ENCODE measurements at regions not wholly inside any gene's neighbourhood (a gene's known extent, or its start where the extent isn't known, plus 50 kb on each side); places are given as distances from the start of the nearest gene placed in this dataset.
"Not testable (repeated sequence)": the region's sequence is repeated elsewhere in the genome, so short reads cannot be mapped to it uniquely, and the experiment has no call there.

DNA sequence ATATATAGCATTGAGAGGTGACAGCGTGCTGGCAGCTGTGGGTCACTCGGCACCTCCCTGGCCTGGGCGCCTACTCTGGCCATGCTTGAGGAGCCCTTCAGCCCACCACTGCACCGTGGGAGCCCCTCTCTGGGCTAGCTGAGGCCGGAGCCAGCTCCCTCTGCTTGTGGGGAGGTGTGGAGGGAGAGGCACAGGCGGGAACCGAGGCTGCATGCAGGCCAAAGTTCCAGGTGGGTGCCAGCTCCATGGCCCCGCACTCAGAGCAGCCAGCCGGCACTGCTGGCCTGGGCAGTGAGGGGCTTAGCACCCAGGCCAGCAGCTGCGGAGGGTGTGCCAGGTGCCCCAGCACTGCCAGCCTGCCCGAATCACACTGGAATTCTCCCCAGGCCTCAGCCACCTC is 299.9 kb upstream of the PABPC4L start:
- CTCF ChIA-PET; POLR2A ChIA-PET; DNase-seq; intact Hi-C loops (cut with micrococcal nuclease); H3K27ac Mint-ChIP-seq; H3K4me3 Mint-ChIP-seq; H3K9me3 Mint-ChIP-seq; H3K4me1 Mint-ChIP-seq (ENCODE audit: low read depth); H3K27me3 Mint-ChIP-seq; H3K36me3 Mint-ChIP-seq: not testable (repeated sequence)

DNA sequence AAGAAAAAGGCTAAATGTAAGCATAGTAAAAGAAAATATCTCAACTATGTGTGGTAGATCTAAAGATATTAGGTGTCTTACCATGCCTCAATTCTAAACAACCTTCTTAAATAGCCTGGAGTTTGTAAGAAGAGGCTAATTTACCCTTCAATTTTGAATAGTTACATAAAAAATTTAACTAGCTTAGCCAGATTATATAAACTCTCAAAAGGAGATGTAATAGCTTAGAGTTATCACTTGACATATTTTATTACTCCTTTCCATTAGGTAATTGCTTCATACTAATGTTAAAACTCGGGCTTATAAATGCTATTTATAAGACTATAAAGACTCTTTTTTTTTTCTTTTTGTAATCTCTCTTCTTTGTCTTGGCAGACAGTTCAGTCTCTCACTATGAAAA is 297.5 kb upstream of the PABPC4L start:
- H3K27me3 Mint-ChIP-seq, result no peaks in the 10 kb centered on the region
- intact Hi-C loops (cut with micrococcal nuclease), result no loop called here
- H3K9me3 Mint-ChIP-seq, result peaks cover 15% of the 10 kb centered on the region
- H3K27ac Mint-ChIP-seq, result no peak overlapping the region
- POLR2A ChIA-PET, result no interaction called here
- no peaks in the 10 kb centered on the region for H3K4me1 Mint-ChIP-seq (ENCODE audit: low read depth)
- H3K4me3 Mint-ChIP-seq, result no peak overlapping the region
- DNase-seq, result no peak
- CTCF ChIA-PET, result no interaction called here
- H3K36me3 Mint-ChIP-seq, result no peaks in the 10 kb centered on the region

DNA sequence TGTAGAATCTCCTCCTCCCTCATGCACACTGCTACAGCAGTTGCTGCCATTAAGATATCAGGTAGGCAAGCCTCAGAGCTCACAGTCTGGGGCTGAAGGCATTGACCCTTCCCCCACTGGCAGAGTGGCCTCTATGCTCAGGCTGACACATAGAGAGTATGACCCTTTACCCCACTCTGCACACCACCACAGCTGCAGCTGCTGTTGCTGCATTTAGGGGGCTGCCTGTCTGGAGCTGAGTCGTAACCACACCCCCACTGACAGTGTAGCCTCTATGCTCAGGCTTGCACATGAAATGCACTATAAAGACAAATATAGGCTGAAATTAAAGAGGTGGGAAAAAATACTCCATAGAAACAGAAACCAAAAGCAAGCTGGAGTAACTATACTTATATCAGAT is 289.3 kb upstream of the PABPC4L start:
- Mint-ChIP-seq H3K27ac (no peak overlapping the region), H3K4me3 (no peak overlapping the region), H3K27me3 (no peaks in the 10 kb centered on the region), H3K9me3 (peaks cover 16% of the 10 kb centered on the region), H3K4me1 (ENCODE audit: low read depth) (no peaks in the 10 kb centered on the region), H3K36me3 (no peaks in the 10 kb centered on the region)
- DNase-seq, result no peak
- ChIA-PET CTCF (no interaction called here), POLR2A (no interaction called here)
- intact Hi-C loops (cut with micrococcal nuclease), result no loop called here

DNA sequence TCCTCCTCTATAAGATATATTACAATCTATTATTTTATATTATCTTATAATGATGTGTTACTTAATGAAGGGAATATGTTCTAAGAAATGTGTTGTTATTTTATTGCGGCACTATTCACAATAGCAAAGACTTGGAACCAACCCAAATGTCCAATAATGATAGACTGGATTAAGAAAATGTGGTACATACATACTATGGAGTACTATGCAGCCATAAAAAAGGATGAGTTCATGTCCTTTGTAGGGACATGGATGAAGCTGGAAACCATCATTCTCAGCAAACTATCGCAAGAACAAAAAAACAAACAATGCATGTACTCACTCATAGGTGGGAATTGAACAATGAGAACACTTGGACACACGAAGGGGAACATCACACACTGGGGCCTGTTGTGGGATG is 281.9 kb upstream of the PABPC4L start:
- intact Hi-C loops (cut with micrococcal nuclease); DNase-seq; H3K36me3 Mint-ChIP-seq; H3K27ac Mint-ChIP-seq; H3K27me3 Mint-ChIP-seq; POLR2A ChIA-PET; CTCF ChIA-PET; H3K4me1 Mint-ChIP-seq (ENCODE audit: low read depth); H3K4me3 Mint-ChIP-seq: not testable (repeated sequence)
- H3K9me3 Mint-ChIP-seq, result peaks cover 19% of the 10 kb centered on the region

DNA sequence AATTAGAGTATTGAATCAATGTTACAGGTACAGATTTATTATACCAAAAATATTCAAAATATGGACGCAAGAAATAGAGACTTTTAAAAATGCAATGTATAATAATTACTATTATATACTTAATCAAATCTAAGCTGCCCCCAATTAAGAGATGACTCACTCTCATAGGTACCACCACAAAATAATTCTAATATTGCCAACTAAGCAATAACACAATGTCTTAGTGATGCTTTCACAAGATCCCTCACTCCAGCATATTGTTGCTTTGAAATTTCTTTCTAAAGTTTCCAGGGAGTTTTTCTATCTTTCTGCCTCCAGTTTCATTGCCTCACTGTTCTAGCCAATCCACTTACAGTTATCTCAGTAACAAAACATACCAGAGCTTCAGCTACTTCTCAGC is 270.0 kb upstream of the PABPC4L start:
- H3K36me3 Mint-ChIP-seq, result no peaks in the 10 kb centered on the region
- H3K4me1 Mint-ChIP-seq (ENCODE audit: low read depth), result no peaks in the 10 kb centered on the region
- H3K9me3 Mint-ChIP-seq, result peaks cover 13% of the 10 kb centered on the region
- no peak overlapping the region for H3K4me3 Mint-ChIP-seq
- H3K27me3 Mint-ChIP-seq, result no peaks in the 10 kb centered on the region
- DNase-seq, result no peak
- ChIA-PET POLR2A (interaction anchor here (0.6 kb wide), 1 partner anchor 91 kb away, joined by 3 read pairs; no protein-coding TSS in a partner anchor), CTCF (no interaction called here)
- intact Hi-C loops (cut with micrococcal nuclease), result no loop called here
- H3K27ac Mint-ChIP-seq, result no peak overlapping the region

DNA sequence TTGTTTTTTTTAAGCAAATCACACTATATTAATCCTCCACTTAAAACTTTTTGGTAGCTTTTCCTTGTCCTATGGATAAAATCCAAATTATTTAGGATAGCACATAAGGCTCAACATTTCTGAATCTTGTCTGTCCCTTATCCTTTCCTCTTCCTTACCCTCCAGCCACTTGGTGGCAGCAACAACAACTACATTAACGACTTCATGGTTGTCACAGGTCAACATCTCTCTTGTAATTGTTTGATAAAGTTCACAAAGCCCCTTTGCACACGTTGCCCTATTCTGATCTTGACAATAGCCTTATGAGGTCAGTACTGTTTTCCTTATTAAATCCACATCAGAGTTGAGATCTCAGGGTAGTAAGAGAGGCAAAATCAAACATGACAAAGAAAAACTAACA is 269.0 kb upstream of the PABPC4L start:
- Mint-ChIP-seq H3K27ac (no peak overlapping the region), H3K27me3 (no peaks in the 10 kb centered on the region)

DNA sequence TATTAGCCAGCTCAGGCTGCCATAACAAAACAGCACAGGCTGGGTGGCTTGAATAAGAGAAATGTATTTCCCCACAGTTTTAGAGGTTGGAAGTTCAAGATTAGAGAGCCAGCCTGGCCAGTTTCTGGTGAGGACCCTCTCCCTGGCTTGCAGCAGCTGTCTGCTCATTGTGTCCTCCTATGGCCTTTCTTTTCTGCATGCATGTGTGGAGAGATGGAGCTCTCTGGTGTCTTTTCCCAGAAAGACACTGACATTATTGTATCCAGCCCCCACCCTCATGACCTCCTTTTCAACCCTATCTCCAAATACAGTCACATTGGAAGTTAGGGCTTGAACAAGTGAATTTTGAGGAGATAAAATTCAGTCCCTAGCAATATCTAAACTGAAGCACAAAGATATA is 263.8 kb upstream of the PABPC4L start:
- Mint-ChIP-seq H3K9me3 (no peaks in the 10 kb centered on the region), H3K27ac (no peak overlapping the region), H3K4me3 (no peak overlapping the region), H3K4me1 (ENCODE audit: low read depth) (no peaks in the 10 kb centered on the region), H3K27me3 (no peaks in the 10 kb centered on the region), H3K36me3 (no peaks in the 10 kb centered on the region)
- ChIA-PET CTCF (no interaction called here), POLR2A (no interaction called here)
- DNase-seq, result no peak
- intact Hi-C loops (cut with micrococcal nuclease), result no loop called here

More for the DNA sequence above, 269.0 kb upstream of the PABPC4L start:
- H3K4me3 Mint-ChIP-seq, result no peak overlapping the region
- H3K9me3 Mint-ChIP-seq, result peaks cover 13% of the 10 kb centered on the region
- ChIA-PET POLR2A (no interaction called here), CTCF (no interaction called here)
- H3K36me3 Mint-ChIP-seq, result no peaks in the 10 kb centered on the region
- no peak for DNase-seq
- H3K4me1 Mint-ChIP-seq (ENCODE audit: low read depth), result no peaks in the 10 kb centered on the region
- intact Hi-C loops (cut with micrococcal nuclease), result no loop called here

DNA sequence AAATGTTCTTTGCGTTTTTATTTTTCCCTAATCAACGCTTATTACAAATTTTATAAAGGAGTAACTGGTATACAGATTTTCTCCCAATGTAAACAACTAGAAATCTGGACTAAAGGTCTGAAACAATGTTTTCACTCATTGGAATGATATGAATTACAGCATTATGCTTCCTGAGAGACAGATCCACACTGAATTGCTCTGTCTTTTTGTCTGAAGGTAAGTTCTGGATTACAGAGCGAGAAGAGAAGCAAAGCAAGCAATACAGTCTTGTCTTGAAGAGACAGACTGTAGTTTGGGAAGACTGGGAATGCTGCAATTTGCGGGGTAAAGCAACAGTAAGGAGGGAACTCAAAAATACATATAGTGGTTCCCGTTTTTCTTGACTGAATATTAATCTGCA is 262.2 kb upstream of the PABPC4L start:
- intact Hi-C loops (cut with micrococcal nuclease), result no loop called here
- no peaks in the 10 kb centered on the region for H3K36me3 Mint-ChIP-seq
- no peaks in the 10 kb centered on the region for H3K4me1 Mint-ChIP-seq (ENCODE audit: low read depth)
- peaks cover 9% of the 10 kb centered on the region for H3K9me3 Mint-ChIP-seq
- CTCF ChIA-PET, result no interaction called here
- H3K27me3 Mint-ChIP-seq, result no peaks in the 10 kb centered on the region
- no peak for DNase-seq
- POLR2A ChIA-PET, result no interaction called here
- no peak overlapping the region for H3K4me3 Mint-ChIP-seq
- H3K27ac Mint-ChIP-seq, result no peak overlapping the region

DNA sequence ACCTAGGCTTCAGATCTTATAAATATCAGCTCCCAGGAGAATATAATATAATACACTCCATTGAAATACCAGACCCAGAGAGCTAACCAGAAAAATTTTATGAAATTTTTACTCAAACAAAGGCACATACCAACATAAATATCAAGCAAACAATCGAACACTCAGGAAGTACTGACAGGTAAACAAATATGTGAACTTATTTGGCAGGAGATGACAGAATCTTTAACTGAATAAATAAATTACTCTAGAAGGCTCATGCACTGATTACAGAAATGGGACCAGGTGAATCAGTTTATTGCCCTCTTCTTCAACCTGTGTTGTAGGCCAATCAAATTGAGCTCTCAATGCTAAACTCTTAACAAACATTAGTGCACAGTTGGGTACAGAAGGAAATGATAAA is 225.2 kb upstream of the PABPC4L start:
- peaks cover 4% of the 10 kb centered on the region for H3K9me3 Mint-ChIP-seq
- no peaks in the 10 kb centered on the region for H3K4me1 Mint-ChIP-seq (ENCODE audit: low read depth)
- H3K36me3 Mint-ChIP-seq, result no peaks in the 10 kb centered on the region
- ChIA-PET CTCF (no interaction called here), POLR2A (no interaction called here)
- H3K27ac Mint-ChIP-seq, result no peak overlapping the region
- no peak overlapping the region for H3K4me3 Mint-ChIP-seq
- intact Hi-C loops (cut with micrococcal nuclease), result no loop called here
- no peak for DNase-seq
- H3K27me3 Mint-ChIP-seq, result no peaks in the 10 kb centered on the region

DNA sequence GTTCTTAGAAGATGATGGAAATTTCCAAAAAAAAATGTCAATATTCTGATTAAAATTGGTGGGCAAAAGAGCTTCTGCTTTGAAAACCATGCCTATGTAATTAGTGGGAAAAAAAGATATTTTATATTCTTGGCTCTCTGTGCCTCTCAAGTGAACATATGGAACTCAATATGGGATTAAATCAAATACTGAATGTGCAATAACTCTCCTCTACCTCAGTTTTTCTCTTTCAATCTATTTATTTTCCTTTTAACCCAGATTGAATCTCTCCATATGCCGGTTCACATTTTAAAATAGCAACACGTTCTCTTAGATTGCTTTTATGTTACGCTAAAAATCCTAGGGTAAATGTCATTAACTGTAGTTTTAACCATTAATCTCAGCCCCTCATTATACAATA is 224.2 kb upstream of the PABPC4L start:
- Mint-ChIP-seq H3K4me3 (no peak overlapping the region), H3K27ac (no peak overlapping the region), H3K4me1 (ENCODE audit: low read depth) (no peaks in the 10 kb centered on the region), H3K9me3 (no peaks in the 10 kb centered on the region), H3K27me3 (no peaks in the 10 kb centered on the region), H3K36me3 (no peaks in the 10 kb centered on the region)
- ChIA-PET POLR2A (no interaction called here), CTCF (no interaction called here)
- no peak for DNase-seq
- intact Hi-C loops (cut with micrococcal nuclease), result no loop called here

DNA sequence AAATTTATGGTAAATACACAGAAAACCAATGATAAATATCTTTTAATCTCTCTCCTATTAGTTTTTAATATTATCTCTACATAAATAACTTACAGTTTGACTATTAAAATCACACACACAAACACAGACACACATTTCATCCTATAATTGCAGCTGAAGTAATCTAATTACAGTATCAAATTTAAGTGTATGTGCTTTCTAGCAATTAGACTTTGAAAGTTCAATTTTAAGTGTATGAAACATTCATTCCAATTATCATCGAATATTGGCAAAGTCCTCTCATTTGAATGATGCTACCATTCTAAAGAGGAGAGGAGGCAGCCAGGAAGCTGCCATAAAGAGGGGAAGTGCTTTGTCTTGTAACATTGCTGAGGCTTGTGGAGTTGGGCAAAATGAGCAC is 221.2 kb upstream of the PABPC4L start:
- no peak for DNase-seq
- H3K36me3 Mint-ChIP-seq, result no peaks in the 10 kb centered on the region
- H3K4me1 Mint-ChIP-seq (ENCODE audit: low read depth), result no peaks in the 10 kb centered on the region
- H3K9me3 Mint-ChIP-seq, result no peaks in the 10 kb centered on the region
- POLR2A ChIA-PET, result no interaction called here
- no peak overlapping the region for H3K27ac Mint-ChIP-seq
- H3K4me3 Mint-ChIP-seq, result no peak overlapping the region
- CTCF ChIA-PET, result no interaction called here
- intact Hi-C loops (cut with micrococcal nuclease), result no loop called here
- no peaks in the 10 kb centered on the region for H3K27me3 Mint-ChIP-seq

DNA sequence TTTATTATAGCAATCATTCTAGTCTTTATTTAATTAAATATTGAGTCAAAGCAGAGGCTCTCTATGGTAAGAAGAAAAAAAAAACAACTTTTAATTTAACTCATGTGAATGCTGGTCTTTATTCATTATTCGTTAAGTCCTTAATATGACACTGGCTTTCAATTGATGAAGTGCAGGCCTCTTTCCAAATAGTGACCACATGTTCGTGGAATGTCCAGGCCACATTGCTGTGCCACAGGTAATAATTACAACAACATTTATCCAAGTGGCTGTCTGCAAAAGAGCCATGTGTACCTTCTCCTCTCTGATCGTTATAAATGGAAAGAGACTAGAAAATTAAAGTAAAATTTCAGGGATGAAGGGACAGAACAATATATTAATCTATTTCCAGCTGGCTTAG is 220.1 kb upstream of the PABPC4L start:
- Mint-ChIP-seq H3K4me1 (ENCODE audit: low read depth) (no peaks in the 10 kb centered on the region), H3K4me3 (no peak overlapping the region), H3K27me3 (no peaks in the 10 kb centered on the region), H3K27ac (no peak overlapping the region), H3K36me3 (no peaks in the 10 kb centered on the region), H3K9me3 (no peaks in the 10 kb centered on the region)
- no peak for DNase-seq
- CTCF ChIA-PET, result no interaction called here
- POLR2A ChIA-PET, result no interaction called here
- intact Hi-C loops (cut with micrococcal nuclease), result no loop called here

DNA sequence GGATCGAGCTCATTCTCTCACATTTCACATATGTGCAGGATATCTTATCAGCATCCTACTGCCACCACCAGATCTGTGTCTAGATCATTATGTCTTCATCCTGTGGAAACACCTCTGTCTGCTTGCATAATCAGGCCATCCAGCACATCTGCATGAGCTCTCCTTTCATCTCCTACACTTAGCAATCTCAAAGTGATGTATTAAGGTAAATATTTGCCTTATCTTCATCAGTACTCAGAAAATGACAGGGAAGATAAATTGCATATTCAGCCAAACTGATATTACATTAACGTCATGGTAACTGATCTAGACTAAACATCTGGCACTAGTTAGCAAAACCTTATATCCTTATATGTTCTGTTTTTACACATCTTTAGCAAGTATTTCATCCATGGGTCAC is 207.3 kb upstream of the PABPC4L start:
- Mint-ChIP-seq H3K9me3 (peaks cover 6% of the 10 kb centered on the region), H3K36me3 (no peaks in the 10 kb centered on the region), H3K4me1 (ENCODE audit: low read depth) (no peaks in the 10 kb centered on the region), H3K27ac (no peak overlapping the region), H3K4me3 (no peak overlapping the region), H3K27me3 (no peaks in the 10 kb centered on the region)
- ChIA-PET POLR2A (no interaction called here), CTCF (no interaction called here)
- no peak for DNase-seq
- intact Hi-C loops (cut with micrococcal nuclease), result no loop called here

DNA sequence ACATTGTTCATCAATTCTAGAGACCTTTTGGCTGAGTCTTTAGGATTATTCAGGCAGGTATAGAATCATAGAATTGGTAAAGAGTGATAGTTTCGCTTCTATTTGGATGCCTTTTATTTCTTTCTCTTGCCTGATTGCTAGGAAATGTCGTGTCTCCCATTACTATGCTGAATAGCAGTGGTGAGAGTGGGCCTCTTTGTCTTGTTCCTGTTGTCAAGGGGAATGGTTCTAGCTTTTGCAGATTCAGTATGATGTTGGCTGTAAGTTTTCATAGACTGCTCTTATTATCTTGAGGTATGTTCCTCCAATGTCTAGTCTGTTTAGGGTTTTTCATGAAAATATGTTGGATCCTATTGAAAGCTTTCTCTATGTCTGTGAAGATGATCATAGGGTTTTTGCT is 200.2 kb upstream of the PABPC4L start:
- ChIA-PET CTCF (no interaction called here), POLR2A (no interaction called here)
- no peaks in the 10 kb centered on the region for H3K27me3 Mint-ChIP-seq
- H3K4me3 Mint-ChIP-seq, result no peak overlapping the region
- intact Hi-C loops (cut with micrococcal nuclease), result no loop called here
- H3K4me1 Mint-ChIP-seq (ENCODE audit: low read depth), result no peaks in the 10 kb centered on the region
- H3K9me3 Mint-ChIP-seq, result peaks cover 14% of the 10 kb centered on the region
- no peak for DNase-seq
- no peak overlapping the region for H3K27ac Mint-ChIP-seq
- H3K36me3 Mint-ChIP-seq, result no peaks in the 10 kb centered on the region
